ENCODE measurements at regions not wholly inside any gene's neighbourhood (a gene's known extent, or its start where the extent isn't known, plus 50 kb on each side); places are given as distances from the start of the nearest gene placed in this dataset.

DNA sequence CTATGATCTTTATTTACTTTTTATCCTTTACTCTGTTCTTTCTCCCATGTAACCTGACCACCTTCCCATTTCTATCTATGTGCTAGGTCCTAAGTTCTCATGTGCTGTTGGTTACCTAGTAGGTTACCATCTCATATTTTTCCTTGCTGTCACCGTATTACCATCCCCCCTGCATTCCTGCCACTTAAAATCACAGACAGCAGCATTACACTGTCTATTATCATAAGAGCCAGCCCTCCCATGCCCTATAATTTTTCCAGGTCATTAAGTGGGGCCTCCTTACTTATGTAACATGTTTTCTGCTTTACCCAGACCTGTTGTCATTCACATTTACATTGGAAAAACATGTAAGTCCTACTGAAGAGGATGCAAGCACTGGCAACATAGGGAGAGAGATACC lies 202.9 kb downstream of the HS3ST3A1 start:
- TF ChIP-seq CTCF (conservative IDR thresholded peaks at IDR 0.05; ENCODE audit: low read depth in 2 of 2) (no peak), EZH2 (IDR thresholded peaks at IDR 0.05; ENCODE audit: low read depth, unreplicated experiment) (no peak), POLR2AphosphoS5 (IDR thresholded peaks at IDR 0.05; ENCODE audit: low read depth) (no peak), EZH2phosphoT487 (IDR thresholded peaks at IDR 0.05; ENCODE audit: unreplicated experiment) (no peak), ZNF114 (CRISPR knock-in tag; IDR thresholded peaks at IDR 0.05) (no peak), ETS1 (IDR thresholded peaks at IDR 0.05) (no peak), JUNB (IDR thresholded peaks at IDR 0.05; ENCODE audit: unreplicated experiment) (no peak), REST (IDR thresholded peaks at IDR 0.05; ENCODE audit: unreplicated experiment) (no peak), CREB1 (CRISPR knock-in tag; IDR thresholded peaks at IDR 0.05; ENCODE audit: low read depth) (no peak), ZNF331 (CRISPR knock-in tag; IDR thresholded peaks at IDR 0.05; ENCODE audit: low read depth) (no peak), STAT1 (IDR thresholded peaks at IDR 0.05; ENCODE audit: unreplicated experiment) (no peak)
